OCI-LY3 (cell line): ENCODE measurements at regions not wholly inside any gene's neighbourhood (a gene's known extent, or its start where the extent isn't known, plus 50 kb on each side); places are given as distances from the start of the nearest gene placed in this dataset.

Experiments
- H2AFZ ChIP-seq: fragments of 200-600, 300-600 bp; shearing (Covaris generic); 2 replicates; pipeline ENCODE4 v1.6.0; 2014; ENCODE audit warnings: antibody characterized with exemption, low read depth, low read length
- H3K27ac ChIP-seq: fragments of 200-600, 300-600 bp; sonication (generic); 2 replicates; pipeline ENCODE4 v1.5.1; 2014; ENCODE audit warnings: mild to moderate bottlenecking, low read length, moderate library complexity, mixed read lengths
- H3K27me3 ChIP-seq: fragments of 200-600, 300-600 bp; sonication (generic); 2 replicates; pipeline ENCODE4 v1.6.1; 2014; ENCODE audit warnings: low read depth, low read length, mixed read lengths
- H3K36me3 ChIP-seq: fragments of 200-600, 300-600 bp; sonication (generic); replicated peaks from 2 replicates; pipeline ENCODE3; 2014; ENCODE audit warnings: low read depth, low read length, mixed read lengths
- H3K4me1 ChIP-seq: fragments of 300-600, 200-600 bp; sonication (generic); 2 replicates; pipeline ENCODE4 v1.6.1; 2014; ENCODE audit warnings: low read length, mixed read lengths
- H3K4me2 ChIP-seq: fragments of 200-600, 300-600 bp; sonication (generic); 2 replicates; pipeline ENCODE4 v1.6.1; 2014; ENCODE audit warnings: low read length, mixed read lengths
- H3K4me3 ChIP-seq: fragments of 300-600, 200-600 bp; sonication (generic); 2 replicates; pipeline ENCODE4 v1.5.1; 2014; ENCODE audit warnings: antibody characterized with exemption, mild to moderate bottlenecking, low read length, moderate library complexity
- H3K79me2 ChIP-seq: fragments of 300-600, 200-600 bp; shearing (Covaris generic); 2 replicates; pipeline ENCODE4 v1.6.1; 2014; ENCODE audit warnings: mild to moderate bottlenecking, low read length, mixed read lengths
- H3K9ac ChIP-seq: fragments of 300-600, 200-600 bp; shearing (Covaris generic); 2 replicates; pipeline ENCODE4 v1.6.0; 2014; ENCODE audit warnings: mild to moderate bottlenecking, low read length, moderate library complexity
- H3K9me3 ChIP-seq: fragments of 200-600, 300-600 bp; shearing (Covaris generic); 2 replicates; pipeline ENCODE4 v1.6.1; 2014; ENCODE audit warnings: low read length, mixed read lengths; ENCODE audit not compliant: insufficient read depth
- H4K20me1 ChIP-seq: fragments of 200-600, 300-600 bp; sonication (generic); 2 replicates; pipeline ENCODE4 v1.6.1; 2016; ENCODE audit warnings: low read length, mixed read lengths; ENCODE audit not compliant: insufficient read depth
- EZH2phosphoT487 ChIP-seq: fragments of 200-600 bp; shearing (Covaris generic); IDR thresholded peaks from 2 replicates; pipeline ENCODE4 v1.6.1; 2018; ENCODE audit warnings: antibody characterized with exemption, mixed run types, low read depth
- TF ChIP-seq, protein P1 (sequence below): fragments of 200-600, 300-600 bp; sonication (generic); IDR thresholded peaks from 2 replicates; pipeline ENCODE4 v1.5.1; 2014; ENCODE audit warnings: antibody characterized with exemption, low read length, low read depth

DNA sequence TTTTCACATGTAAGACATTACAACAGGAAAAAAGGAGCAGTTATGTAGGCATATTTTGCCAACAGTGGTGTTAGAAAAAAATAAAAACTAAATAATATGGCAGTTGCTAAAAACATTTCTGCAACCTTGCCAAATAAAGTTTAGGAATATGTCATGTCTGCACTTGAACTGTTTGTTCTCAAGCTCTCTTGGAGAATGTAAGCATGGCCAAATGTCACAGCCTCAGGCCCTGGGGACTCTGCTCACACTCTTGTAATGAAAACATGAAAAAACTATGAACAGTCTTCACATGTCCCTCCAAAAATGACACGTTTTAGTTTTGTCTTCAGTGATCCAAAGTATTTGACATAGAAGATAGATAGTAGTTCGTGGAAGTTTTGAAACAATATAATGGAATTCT lies 753.3 kb downstream of the LTN1 start:
- Histone ChIP-seq H3K27me3 (no peaks in the 10 kb centered on the region), H3K27ac (no peak overlapping the region), H3K9me3 (no peaks in the 10 kb centered on the region), H2AFZ (no peak overlapping the region), H3K4me2 (no peak overlapping the region), H3K36me3 (no peaks in the 10 kb centered on the region), H3K4me3 (no peak overlapping the region), H4K20me1 (no peaks in the 10 kb centered on the region), H3K9ac (no peak overlapping the region), H3K79me2 (no peaks in the 10 kb centered on the region), H3K4me1 (no peaks in the 10 kb centered on the region)
- TF ChIP-seq, protein P1, sequence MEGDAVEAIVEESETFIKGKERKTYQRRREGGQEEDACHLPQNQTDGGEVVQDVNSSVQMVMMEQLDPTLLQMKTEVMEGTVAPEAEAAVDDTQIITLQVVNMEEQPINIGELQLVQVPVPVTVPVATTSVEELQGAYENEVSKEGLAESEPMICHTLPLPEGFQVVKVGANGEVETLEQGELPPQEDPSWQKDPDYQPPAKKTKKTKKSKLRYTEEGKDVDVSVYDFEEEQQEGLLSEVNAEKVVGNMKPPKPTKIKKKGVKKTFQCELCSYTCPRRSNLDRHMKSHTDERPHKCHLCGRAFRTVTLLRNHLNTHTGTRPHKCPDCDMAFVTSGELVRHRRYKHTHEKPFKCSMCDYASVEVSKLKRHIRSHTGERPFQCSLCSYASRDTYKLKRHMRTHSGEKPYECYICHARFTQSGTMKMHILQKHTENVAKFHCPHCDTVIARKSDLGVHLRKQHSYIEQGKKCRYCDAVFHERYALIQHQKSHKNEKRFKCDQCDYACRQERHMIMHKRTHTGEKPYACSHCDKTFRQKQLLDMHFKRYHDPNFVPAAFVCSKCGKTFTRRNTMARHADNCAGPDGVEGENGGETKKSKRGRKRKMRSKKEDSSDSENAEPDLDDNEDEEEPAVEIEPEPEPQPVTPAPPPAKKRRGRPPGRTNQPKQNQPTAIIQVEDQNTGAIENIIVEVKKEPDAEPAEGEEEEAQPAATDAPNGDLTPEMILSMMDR = no peak
- TF ChIP-seq EZH2phosphoT487 = no peak

DNA sequence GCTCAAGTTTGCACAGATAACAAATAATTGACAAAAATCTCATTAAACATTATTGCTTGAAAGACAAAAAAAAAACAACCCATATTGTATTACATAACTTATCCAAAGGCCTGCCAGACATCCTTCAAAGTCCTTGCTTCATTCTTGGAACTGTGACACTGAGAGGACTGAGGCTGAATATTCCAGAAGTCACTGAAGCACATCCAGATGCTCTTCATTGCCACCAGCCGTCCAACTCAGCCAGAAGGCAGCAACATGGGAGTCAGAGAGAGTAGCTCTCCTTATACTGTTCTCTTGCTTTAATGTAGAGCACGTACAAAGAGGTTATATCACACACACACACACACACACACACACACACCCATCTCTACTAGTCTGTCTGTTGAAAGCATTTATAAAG lies 755.0 kb downstream of the LTN1 start:
- H3K4me2 ChIP-seq = no peak overlapping the region
- no peak overlapping the region for H3K9ac ChIP-seq
- H3K9me3 ChIP-seq = no peaks in the 10 kb centered on the region
- no peak overlapping the region for H2AFZ ChIP-seq
- H3K27me3 ChIP-seq = no peaks in the 10 kb centered on the region
- H3K27ac ChIP-seq = no peak overlapping the region
- H3K36me3 ChIP-seq = no peaks in the 10 kb centered on the region
- H3K4me1 ChIP-seq = no peaks in the 10 kb centered on the region
- H3K4me3 ChIP-seq = no peak overlapping the region
- no peaks in the 10 kb centered on the region for H3K79me2 ChIP-seq
- TF ChIP-seq EZH2phosphoT487 = no peak
- TF ChIP-seq, protein P1 = no peak
- no peaks in the 10 kb centered on the region for H4K20me1 ChIP-seq

DNA sequence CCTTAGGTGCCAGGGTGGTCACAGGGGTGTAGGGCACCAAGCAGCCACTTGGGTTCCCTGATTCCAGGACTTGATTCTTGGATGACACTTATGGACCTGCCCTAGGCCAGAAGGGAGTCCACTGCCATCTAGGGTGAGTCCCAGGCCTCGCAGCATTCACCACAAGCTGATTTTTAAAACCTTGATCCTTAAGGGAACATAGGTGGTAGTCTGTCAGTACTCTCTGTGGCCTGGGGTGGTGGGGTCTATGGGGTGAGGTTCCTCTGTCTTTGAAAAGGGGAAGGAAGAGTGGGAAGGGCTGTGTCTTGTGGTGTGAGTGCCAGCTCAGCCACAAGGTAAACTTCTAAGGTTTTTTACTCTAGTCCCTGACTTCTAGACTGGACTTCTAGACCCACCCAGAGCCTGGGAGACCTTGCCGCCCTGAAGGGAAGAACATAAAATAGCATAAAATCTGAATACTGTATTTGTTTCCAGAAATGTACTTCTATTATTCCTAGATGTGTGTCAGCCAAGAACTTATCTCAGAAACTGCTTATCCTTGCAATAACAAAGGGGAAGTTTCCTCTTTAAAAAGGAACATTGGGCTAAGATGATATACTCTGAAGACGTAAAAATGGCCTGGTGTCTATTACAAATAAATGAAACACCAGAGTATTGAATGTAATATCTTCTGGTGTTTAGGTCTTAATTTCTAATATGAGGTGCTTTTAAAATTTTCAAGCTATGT lies 757.3 kb downstream of the LTN1 start:
- H2AFZ ChIP-seq = no peak overlapping the region
- no peaks in the 10 kb centered on the region for H3K9me3 ChIP-seq
- H3K79me2 ChIP-seq = no peaks in the 10 kb centered on the region
- H3K36me3 ChIP-seq = no peaks in the 10 kb centered on the region
- no peak overlapping the region for H3K4me3 ChIP-seq
- H3K4me2 ChIP-seq = no peak overlapping the region
- no peak overlapping the region for H3K9ac ChIP-seq
- no peaks in the 10 kb centered on the region for H4K20me1 ChIP-seq
- no peaks in the 10 kb centered on the region for H3K4me1 ChIP-seq
- no peak for TF ChIP-seq EZH2phosphoT487
- TF ChIP-seq, protein P1 = peak; percentile 28
- no peak overlapping the region for H3K27ac ChIP-seq
- peaks cover 2% of the 10 kb centered on the region; the same call in 1 of the 2 replicates for H3K27me3 ChIP-seq

DNA sequence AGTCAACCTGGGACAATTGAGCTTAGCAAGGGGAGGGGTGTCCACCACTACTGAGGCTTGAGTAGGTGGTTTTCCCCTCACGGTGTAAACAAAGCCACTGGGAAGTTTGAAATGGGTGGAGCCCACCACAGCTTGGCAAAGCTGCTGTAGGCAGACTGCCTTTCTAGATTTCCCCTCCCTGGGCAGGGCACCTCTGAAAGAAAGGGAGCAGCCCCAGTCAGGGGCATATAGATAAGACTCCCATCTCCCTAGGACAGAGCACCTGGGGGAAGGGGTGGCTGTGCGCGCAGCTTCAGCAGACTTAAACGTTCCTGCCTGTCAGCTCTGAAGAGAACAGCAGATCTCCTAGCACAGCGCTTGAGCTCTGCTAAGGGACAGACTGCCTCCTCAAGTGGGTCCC lies 758.4 kb downstream of the LTN1 start:
- Histone ChIP-seq H3K9ac (no peak overlapping the region), H4K20me1 (no peaks in the 10 kb centered on the region)

More for the DNA sequence above, 758.4 kb downstream of the LTN1 start:
- no peak overlapping the region for H2AFZ ChIP-seq
- no peaks in the 10 kb centered on the region for H3K79me2 ChIP-seq
- H3K9me3 ChIP-seq = no peaks in the 10 kb centered on the region
- H3K4me3 ChIP-seq = no peak overlapping the region
- no peak for TF ChIP-seq EZH2phosphoT487
- TF ChIP-seq, protein P1 = no peak
- H3K27ac ChIP-seq = no peak overlapping the region
- H3K4me1 ChIP-seq = no peaks in the 10 kb centered on the region
- H3K27me3 ChIP-seq = peaks cover 7% of the 10 kb centered on the region; the same call in 1 of the 2 replicates
- H3K4me2 ChIP-seq = no peak overlapping the region
- H3K36me3 ChIP-seq = no peaks in the 10 kb centered on the region
